SH-SY5Y (cell line): ENCODE measurements at regions not wholly inside any gene's neighbourhood (a gene's known extent, or its start where the extent isn't known, plus 50 kb on each side); places are given as distances from the start of the nearest gene placed in this dataset.

Experiments
- GATA2 ChIP-seq: IDR thresholded peaks from 2 replicates; pipeline ENCODE4 v1.6.1; 2011; ENCODE audit warnings: mild to moderate bottlenecking, low read depth, low read length
- GATA3 ChIP-seq: IDR thresholded peaks from 2 replicates; pipeline ENCODE4 v1.6.1; 2011; ENCODE audit warnings: low read depth, mild to moderate bottlenecking, low read length, moderate library complexity

DNA sequence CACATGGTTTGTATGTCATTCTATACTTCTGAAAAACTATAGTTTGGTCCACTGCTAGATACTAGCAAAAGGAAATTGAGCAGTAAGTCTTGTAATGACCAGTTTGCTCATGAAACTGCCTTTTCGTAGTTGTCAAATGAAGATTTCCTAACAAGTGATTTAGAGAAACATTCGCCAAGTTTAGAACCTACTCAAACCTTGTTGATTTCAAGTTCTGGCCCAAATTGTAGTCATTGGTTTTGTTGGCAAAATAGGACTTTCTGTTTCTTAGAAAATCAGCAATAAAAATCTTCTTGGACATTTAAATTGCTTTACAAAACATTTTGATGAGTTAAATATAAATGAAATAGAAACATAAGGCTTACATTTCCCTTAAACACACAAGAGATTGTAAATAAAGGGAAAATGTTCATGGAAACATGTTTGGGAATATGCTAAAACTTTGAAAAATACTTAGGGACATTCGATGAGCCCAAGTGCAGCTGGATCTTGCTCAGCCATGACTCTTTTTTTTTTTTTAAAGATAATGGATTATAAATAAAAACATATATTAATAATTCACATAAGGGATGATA is 178.5 kb upstream of the LYPLAL1 start:
- no peak for TF ChIP-seq GATA2
- TF ChIP-seq GATA3 = no peak
